GM13976 (cell line): ENCODE measurements at regions not wholly inside any gene's neighbourhood (a gene's known extent, or its start where the extent isn't known, plus 50 kb on each side); places are given as distances from the start of the nearest gene placed in this dataset.

Source experiments
- DNase-seq: peaks from one replicate; pipeline ENCODE4 v3.0.0; 2012; ENCODE audit warnings: low spot score
- CTCF ChIP-seq: IDR thresholded peaks from 2 replicates; pipeline ENCODE4 v1.5.1; 2012; ENCODE audit warnings: borderline replicate concordance, mild to moderate bottlenecking; ENCODE audit not compliant: insufficient read depth; ENCODE audit errors: extremely low read depth, missing control alignments, control extremely low read depth
- in situ Hi-C: fragments of 300-500 bp; cut with MboI; formaldehyde crosslinking; loops from one replicate; pipeline ENCODE4 v1.12.0; 2022; ENCODE audit warnings: low sequenced_read_pairs, mixed read lengths, inconsistent platforms; ENCODE audit not compliant: unreplicated experiment

DNA sequence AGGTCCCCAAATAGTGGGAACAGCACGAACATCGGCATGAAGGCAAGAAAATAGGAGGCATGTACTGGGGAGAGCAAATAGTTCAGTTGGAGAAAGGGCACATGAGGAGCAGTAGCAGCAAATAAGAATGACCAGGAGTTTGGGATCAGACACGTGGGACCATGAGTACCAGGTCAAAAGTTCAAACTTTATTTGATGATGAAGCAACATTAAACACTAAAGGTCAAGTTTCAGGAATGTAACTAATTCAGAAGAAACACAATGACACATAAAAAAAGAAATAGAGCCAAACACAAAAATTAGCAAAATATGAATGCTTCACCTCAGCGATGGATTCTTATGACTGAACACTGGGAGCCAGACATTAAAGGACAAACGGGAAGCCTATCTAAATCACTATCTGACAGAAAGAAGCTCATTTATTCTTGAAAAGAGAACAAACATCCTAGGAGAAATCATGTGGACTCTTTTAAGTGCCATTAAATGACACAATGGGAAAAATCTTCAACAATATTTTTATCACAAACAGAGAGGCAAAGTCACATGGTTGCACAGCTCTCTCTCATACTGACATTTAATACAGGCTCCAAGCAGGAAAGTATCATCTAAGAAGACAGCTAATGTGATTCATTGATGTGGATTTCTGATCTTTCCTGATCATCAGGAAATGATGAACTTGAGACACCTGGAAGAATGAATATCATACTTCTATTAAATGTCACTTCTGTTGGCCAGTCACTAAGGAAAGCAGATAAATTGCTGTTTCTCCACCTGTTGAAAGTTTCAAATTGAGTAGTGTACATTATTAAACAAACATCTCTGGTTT, 216.9 kb upstream of the THBS1 start:
- in situ Hi-C loops, result no loop called here
- TF ChIP-seq CTCF, result no peak
- no peak for DNase-seq

- in situ Hi-C loops, result no loop called here
- DNase-seq, result no peak
- TF ChIP-seq CTCF, result no peak
Measured at GRCh38 chr15:39364721-39365120, 216.2 kb upstream of the THBS1 start.

DNA sequence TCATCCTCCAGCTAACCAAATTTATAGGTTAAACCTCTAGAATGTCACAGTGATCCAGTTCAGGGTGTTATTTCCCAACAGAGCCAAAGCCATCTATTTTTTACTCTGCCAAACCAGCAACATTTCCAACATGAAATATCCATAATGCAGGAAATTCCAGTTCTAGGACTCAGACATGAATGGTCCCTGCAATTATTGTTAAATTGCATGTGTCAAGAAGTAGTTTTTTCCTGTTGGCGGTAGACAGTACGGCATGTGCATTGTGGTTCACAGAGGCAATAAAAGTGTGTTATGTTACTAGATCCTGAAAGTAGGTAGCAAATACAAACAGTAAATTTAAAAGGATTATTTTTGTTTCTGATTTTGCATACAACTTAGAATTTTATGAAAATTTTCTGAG, 215.7 kb upstream of the THBS1 start:
- no peak for TF ChIP-seq CTCF
- in situ Hi-C loops, result no loop called here
- DNase-seq, result no peak

- peak; percentile 28 for DNase-seq
- in situ Hi-C loops, result no loop called here
- TF ChIP-seq CTCF, result no peak
Measured at GRCh38 chr15:39365873-39366272, 215.0 kb upstream of the THBS1 start.

GRCh38 chr15:39367596-39367995, 213.3 kb upstream of the THBS1 start:
- TF ChIP-seq CTCF, result no peak
- DNase-seq, result no peak
- in situ Hi-C loops, result no loop called here

- no peak for TF ChIP-seq CTCF
- in situ Hi-C loops, result no loop called here
Measured at GRCh38 chr15:39369768-39370167, 211.1 kb upstream of the THBS1 start.

More at GRCh38 chr15:39369768-39370167, 211.1 kb upstream of the THBS1 start:
- DNase-seq, result no peak
